ENCODE measurements at regions not wholly inside any gene's neighbourhood (a gene's known extent, or its start where the extent isn't known, plus 50 kb on each side); places are given as distances from the start of the nearest gene placed in this dataset.

GRCh38 chr5:173726846-173727557, 110.6 kb upstream of the BOD1 start:
- Histone ChIP-seq H3K23me2 (ENCODE audit: insufficient read length, low read depth, low read length, poor library complexity, severe bottlenecking) (no peaks in the 10 kb centered on the region), H3K4ac (ENCODE audit: low read depth, low read length) (no peak overlapping the region), H2BK5ac (ENCODE audit: insufficient read length, low read length) (no peak overlapping the region), H2BK12ac (ENCODE audit: insufficient read length, low read depth, low read length) (no peak overlapping the region), H3K23ac (ENCODE audit: insufficient read length, low read depth, low read length) (no peak overlapping the region), H2AFZ (ENCODE audit: low read length) (no peak overlapping the region), H3K4me1 (ENCODE audit: insufficient read depth, low read length) (no peaks in the 10 kb centered on the region; the same call in 1 of the 2 replicates), H3K27me3 (ENCODE audit: insufficient read depth, low read length) (no peaks in the 10 kb centered on the region), H3K9me3 (ENCODE audit: control insufficient read depth, low read depth, low read length) (no peaks in the 10 kb centered on the region), H4K8ac (replicated peaks; ENCODE audit: insufficient read length, low read depth, low read length) (no peak overlapping the region), H4K5ac (ENCODE audit: insufficient read length, low read depth, low read length) (no peak overlapping the region), H3K18ac (ENCODE audit: insufficient read length, low read depth, low read length) (no peak overlapping the region), H2BK15ac (ENCODE audit: low read depth, low read length) (no peak overlapping the region), H3K14ac (ENCODE audit: insufficient read depth, low read length) (no peak overlapping the region), H3K79me2 (ENCODE audit: insufficient read depth, low read length) (no peaks in the 10 kb centered on the region), H3K27ac (ENCODE audit: insufficient read length, low read depth, low read length) (no peak overlapping the region), H4K91ac (ENCODE audit: insufficient read length, low read depth, low read length) (no peak overlapping the region), H2BK120ac (ENCODE audit: low read depth, low read length, poor library complexity, severe bottlenecking) (no peak overlapping the region), H3T11ph (ENCODE audit: low read length) (no peak overlapping the region), H3K56ac (ENCODE audit: insufficient read length, low read depth, low read length) (no peak overlapping the region), H3K79me1 (ENCODE audit: insufficient read depth, low read depth, low read length, poor library complexity, severe bottlenecking) (no peaks in the 10 kb centered on the region), H2AK5ac (ENCODE audit: insufficient read length, low read length) (no peak overlapping the region), H2BK20ac (ENCODE audit: low read depth, low read length, poor library complexity, severe bottlenecking) (no peak overlapping the region), H3K4me2 (ENCODE audit: insufficient read depth, insufficient read length, low read length) (no peak overlapping the region), H4K20me1 (ENCODE audit: control insufficient read depth, insufficient read depth, insufficient read length) (no peaks in the 10 kb centered on the region), H3K9ac (ENCODE audit: extremely low read depth, insufficient read length, low read length) (no peak overlapping the region)
- H3K9me3 Mint-ChIP-seq, result peaks cover 7 to 8% of the 10 kb centered on the region in 2 experiments; a peak in 3 of 5 replicates
- H3K4me1 Mint-ChIP-seq, result peaks cover 27 to 38% of the 10 kb centered on the region in 2 experiments
- H3K27me3 Mint-ChIP-seq (ENCODE audit: low read depth), result no peaks in the 10 kb centered on the region
- no peak for DNase-seq
- H3K36me3 Mint-ChIP-seq (ENCODE audit: insufficient read depth in 1 of 3, low read depth in 3 of 3), result peaks cover 10 to 28% (median 24%) of the 10 kb centered on the region in 3 experiments
- H3K4me3 Mint-ChIP-seq, result no peak overlapping the region
- no CpG with 5 or more reads among the region's 7 CpGs for WGBS (ENCODE audit: extremely low coverage, insufficient read length, low lambda C conversion rate)
- TF ChIP-seq, protein P1, sequence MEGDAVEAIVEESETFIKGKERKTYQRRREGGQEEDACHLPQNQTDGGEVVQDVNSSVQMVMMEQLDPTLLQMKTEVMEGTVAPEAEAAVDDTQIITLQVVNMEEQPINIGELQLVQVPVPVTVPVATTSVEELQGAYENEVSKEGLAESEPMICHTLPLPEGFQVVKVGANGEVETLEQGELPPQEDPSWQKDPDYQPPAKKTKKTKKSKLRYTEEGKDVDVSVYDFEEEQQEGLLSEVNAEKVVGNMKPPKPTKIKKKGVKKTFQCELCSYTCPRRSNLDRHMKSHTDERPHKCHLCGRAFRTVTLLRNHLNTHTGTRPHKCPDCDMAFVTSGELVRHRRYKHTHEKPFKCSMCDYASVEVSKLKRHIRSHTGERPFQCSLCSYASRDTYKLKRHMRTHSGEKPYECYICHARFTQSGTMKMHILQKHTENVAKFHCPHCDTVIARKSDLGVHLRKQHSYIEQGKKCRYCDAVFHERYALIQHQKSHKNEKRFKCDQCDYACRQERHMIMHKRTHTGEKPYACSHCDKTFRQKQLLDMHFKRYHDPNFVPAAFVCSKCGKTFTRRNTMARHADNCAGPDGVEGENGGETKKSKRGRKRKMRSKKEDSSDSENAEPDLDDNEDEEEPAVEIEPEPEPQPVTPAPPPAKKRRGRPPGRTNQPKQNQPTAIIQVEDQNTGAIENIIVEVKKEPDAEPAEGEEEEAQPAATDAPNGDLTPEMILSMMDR (conservative IDR thresholded peaks at IDR 0.05), result no peak
- no peak overlapping the region for H3K27ac Mint-ChIP-seq

Data from H9 (cell line).